HL-60 (cell line): ENCODE measurements at regions not wholly inside any gene's neighbourhood (a gene's known extent, or its start where the extent isn't known, plus 50 kb on each side); places are given as distances from the start of the nearest gene placed in this dataset.

Source experiments
- CTCF ChIP-seq: IDR thresholded peaks from one replicate; pipeline ENCODE4 v1.5.1; 2011; ENCODE audit warnings: low read length, control low read depth, inconsistent platforms; ENCODE audit not compliant: insufficient read depth
- REST ChIP-seq: IDR thresholded peaks from 2 replicates; pipeline ENCODE4 v1.6.1; 2012; ENCODE audit warnings: low read depth; ENCODE audit not compliant: insufficient replicate concordance

- TF ChIP-seq CTCF = no peak
- TF ChIP-seq REST = no peak
These were observed 342.6 kb upstream of the E2F7 start for GRCh38 chr12:77407931-77408330.
